Activated B cell treated with CpG ODN at 0.5 μM for 24 hours (primary cell): ENCODE measurements at regions not wholly inside any gene's neighbourhood (a gene's known extent, or its start where the extent isn't known, plus 50 kb on each side); places are given as distances from the start of the nearest gene placed in this dataset.

Source experiments
- ATAC-seq: fragments of 200-7000 bp; cut with Tn5 transposase; one replicate; pipeline ENCODE4 v1.10.0; 2021; ENCODE audit warnings: low read depth, mild to moderate bottlenecking, moderate library complexity
- CTCF ChIA-PET: fragments of 350-600 bp; sonication (Branson Sonifier 250); formaldehyde crosslinking; loops from one replicate; lab custom pipeline; 2021; ENCODE audit warnings: antibody characterized with exemption; lab: Charles Lee
- POLR2A ChIA-PET: fragments of 350-600 bp; sonication (Branson Sonifier 250); formaldehyde crosslinking; loops from one replicate; lab custom pipeline; 2021; ENCODE audit warnings: antibody characterized with exemption; lab: Charles Lee
- DNase-seq: peaks from one replicate; pipeline ENCODE4 v3.0.0; 2022
- H3K27ac Mint-ChIP-seq: one replicate; pipeline ENCODE4 v1.8.0; 2020; ENCODE audit warnings: mixed read lengths
- H3K27me3 Mint-ChIP-seq: one replicate; pipeline ENCODE4 v1.8.0; 2021; ENCODE audit warnings: mixed read lengths
- H3K36me3 Mint-ChIP-seq: one replicate; pipeline ENCODE4 v1.8.0; 2021; ENCODE audit warnings: low read depth, mixed read lengths
- H3K4me1 Mint-ChIP-seq: one replicate; pipeline ENCODE4 v1.8.0; 2021; ENCODE audit warnings: mixed read lengths
- H3K4me3 Mint-ChIP-seq: one replicate; pipeline ENCODE4 v1.8.0; 2020; ENCODE audit warnings: mild to moderate bottlenecking, mixed read lengths
- H3K9me3 Mint-ChIP-seq: one replicate; pipeline ENCODE4 v1.8.0; 2020; ENCODE audit warnings: mixed read lengths
- intact Hi-C: fragments of 100-400 bp; cut with micrococcal nuclease; formaldehyde crosslinking; loops from one replicate; pipeline ENCODE4 v1.15.1; 2024
- TF ChIP-seq, protein P1 (sequence below): fragments of 200-600 bp; IDR thresholded peaks from one replicate; pipeline ENCODE4 v1.8.0; 2022; ENCODE audit warnings: antibody characterized with exemption, mild to moderate bottlenecking

DNA sequence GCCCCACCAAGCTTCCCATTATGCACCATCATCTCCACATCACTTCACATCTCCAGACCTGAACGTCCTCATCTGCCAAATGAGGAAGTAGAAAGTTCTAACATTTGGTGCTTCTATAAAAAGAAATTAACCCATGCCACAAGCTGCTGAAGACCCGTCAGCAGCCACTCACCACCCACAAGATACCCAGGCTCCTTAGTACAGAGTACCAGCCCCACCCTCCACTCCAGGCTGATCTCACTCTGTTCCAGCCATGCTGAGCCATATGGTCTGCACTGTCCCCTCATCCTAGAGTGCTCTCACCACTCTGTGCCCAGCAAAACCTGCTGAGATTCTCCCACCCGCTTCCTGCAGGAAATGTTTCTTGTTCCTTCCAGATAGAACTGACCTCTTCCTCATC, 240.8 kb upstream of the PPARGC1A start:
- no peaks in the 10 kb centered on the region for H3K36me3 Mint-ChIP-seq
- intact Hi-C loops: no loop called here

GRCh38 chr4:24126776-24127175, 236.9 kb upstream of the PPARGC1A start:
- no peak for ATAC-seq
- no peak overlapping the region for H3K27ac Mint-ChIP-seq
- H3K4me1 Mint-ChIP-seq: no peaks in the 10 kb centered on the region
- ChIA-PET POLR2A (no interaction called here), CTCF (no interaction called here)
- no peaks in the 10 kb centered on the region for H3K27me3 Mint-ChIP-seq
- no peak for DNase-seq
- no peaks in the 10 kb centered on the region for H3K36me3 Mint-ChIP-seq
- H3K4me3 Mint-ChIP-seq: no peak overlapping the region
- intact Hi-C loops: no loop called here
- TF ChIP-seq, protein P1, sequence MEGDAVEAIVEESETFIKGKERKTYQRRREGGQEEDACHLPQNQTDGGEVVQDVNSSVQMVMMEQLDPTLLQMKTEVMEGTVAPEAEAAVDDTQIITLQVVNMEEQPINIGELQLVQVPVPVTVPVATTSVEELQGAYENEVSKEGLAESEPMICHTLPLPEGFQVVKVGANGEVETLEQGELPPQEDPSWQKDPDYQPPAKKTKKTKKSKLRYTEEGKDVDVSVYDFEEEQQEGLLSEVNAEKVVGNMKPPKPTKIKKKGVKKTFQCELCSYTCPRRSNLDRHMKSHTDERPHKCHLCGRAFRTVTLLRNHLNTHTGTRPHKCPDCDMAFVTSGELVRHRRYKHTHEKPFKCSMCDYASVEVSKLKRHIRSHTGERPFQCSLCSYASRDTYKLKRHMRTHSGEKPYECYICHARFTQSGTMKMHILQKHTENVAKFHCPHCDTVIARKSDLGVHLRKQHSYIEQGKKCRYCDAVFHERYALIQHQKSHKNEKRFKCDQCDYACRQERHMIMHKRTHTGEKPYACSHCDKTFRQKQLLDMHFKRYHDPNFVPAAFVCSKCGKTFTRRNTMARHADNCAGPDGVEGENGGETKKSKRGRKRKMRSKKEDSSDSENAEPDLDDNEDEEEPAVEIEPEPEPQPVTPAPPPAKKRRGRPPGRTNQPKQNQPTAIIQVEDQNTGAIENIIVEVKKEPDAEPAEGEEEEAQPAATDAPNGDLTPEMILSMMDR: no peak
- peaks cover 4% of the 10 kb centered on the region for H3K9me3 Mint-ChIP-seq

More for the DNA sequence above, 240.8 kb upstream of the PPARGC1A start:
- no peaks in the 10 kb centered on the region for H3K4me1 Mint-ChIP-seq
- H3K4me3 Mint-ChIP-seq: no peak overlapping the region
- ChIA-PET CTCF (no interaction called here), POLR2A (no interaction called here)
- H3K9me3 Mint-ChIP-seq: peaks cover 2% of the 10 kb centered on the region
- no peak for ATAC-seq
- no peak overlapping the region for H3K27ac Mint-ChIP-seq
- DNase-seq: no peak
- TF ChIP-seq, protein P1: no peak
- no peaks in the 10 kb centered on the region for H3K27me3 Mint-ChIP-seq

GRCh38 chr4:24121395-24122175, 231.7 kb upstream of the PPARGC1A start:
- Mint-ChIP-seq H3K4me3 (no peak overlapping the region), H3K27ac (no peak overlapping the region), H3K36me3 (no peaks in the 10 kb centered on the region), H3K9me3 (peaks cover 4% of the 10 kb centered on the region), H3K27me3 (no peaks in the 10 kb centered on the region), H3K4me1 (no peaks in the 10 kb centered on the region)
- ATAC-seq: no peak
- no peak for DNase-seq
- TF ChIP-seq, protein P1: no peak
- intact Hi-C loops: no loop called here
- CTCF ChIA-PET: no interaction called here
- POLR2A ChIA-PET: no interaction called here

GRCh38 chr4:24117975-24118374, 228.1 kb upstream of the PPARGC1A start:
- no peaks in the 10 kb centered on the region for H3K27me3 Mint-ChIP-seq
- H3K4me3 Mint-ChIP-seq: no peak overlapping the region
- ChIA-PET POLR2A (no interaction called here), CTCF (no interaction called here)
- TF ChIP-seq, protein P1: no peak
- ATAC-seq (no peak), DNase-seq (no peak)
- H3K4me1 Mint-ChIP-seq: no peaks in the 10 kb centered on the region
- H3K36me3 Mint-ChIP-seq: no peaks in the 10 kb centered on the region
- intact Hi-C loops: no loop called here
- H3K9me3 Mint-ChIP-seq: peaks cover 4% of the 10 kb centered on the region
- no peak overlapping the region for H3K27ac Mint-ChIP-seq

DNA sequence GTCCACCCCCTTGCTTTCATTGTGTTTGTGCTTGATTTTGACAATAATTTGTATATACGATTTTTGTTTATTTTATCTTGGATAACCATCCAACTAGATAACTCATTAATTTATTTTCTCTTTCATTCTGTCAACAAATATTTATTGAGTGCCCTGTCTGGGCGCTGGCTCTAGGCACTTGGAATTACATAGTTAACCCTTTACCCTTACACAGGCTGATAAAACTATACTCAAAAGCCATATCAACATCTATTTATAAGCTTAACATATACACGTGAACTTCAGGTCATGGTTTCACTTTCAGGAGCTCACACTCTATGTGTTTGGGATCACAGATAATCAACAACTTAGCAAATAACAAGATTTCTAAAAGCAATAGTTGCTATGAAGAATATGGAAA, 226.3 kb upstream of the PPARGC1A start:
- CTCF ChIA-PET: no interaction called here
- intact Hi-C loops: no loop called here

More for the DNA sequence above, 226.3 kb upstream of the PPARGC1A start:
- Mint-ChIP-seq H3K4me3 (no peak overlapping the region), H3K36me3 (no peaks in the 10 kb centered on the region), H3K27ac (no peak overlapping the region), H3K27me3 (no peaks in the 10 kb centered on the region), H3K9me3 (peaks cover 4% of the 10 kb centered on the region), H3K4me1 (no peaks in the 10 kb centered on the region)
- ATAC-seq: no peak
- POLR2A ChIA-PET: no interaction called here
- no peak for DNase-seq
- TF ChIP-seq, protein P1: no peak
